HepG2 (cell line): ENCODE measurements at regions not wholly inside any gene's neighbourhood (a gene's known extent, or its start where the extent isn't known, plus 50 kb on each side); places are given as distances from the start of the nearest gene placed in this dataset.

ENCODE experiments used
- ASH2L ChIP-seq: fragments of 300-600, 200-600 bp; sonication (generic); IDR thresholded peaks from 2 replicates; pipeline ENCODE4 v1.7.0; 2017; ENCODE audit warnings: low read depth, mild to moderate bottlenecking, moderate library complexity, mixed read lengths, low read length; ENCODE audit not compliant: insufficient read length
- ATF7 ChIP-seq, 2 experiments: fragments of 450-650 bp in 1 of 2; sonication (generic) in 1 of 2; formaldehyde crosslinking in 1 of 2; IDR thresholded peaks; 2 replicates each; pipeline versions ENCODE4 v1.4.0 to v1.6.1; 2016 to 2020; ENCODE audit warnings: antibody characterized with exemption in 1 of 2, mild to moderate bottlenecking in 1 of 2, missing genetic modification reagents in 1 of 2
- GATAD1 ChIP-seq: IDR thresholded peaks from 2 replicates; pipeline ENCODE4 v1.6.1; 2016; ENCODE audit warnings: missing genetic modification reagents, missing compliant biosample characterization
- GLI4 ChIP-seq: sonication (generic); formaldehyde crosslinking; IDR thresholded peaks from 2 replicates; pipeline ENCODE4 v1.5.1; 2020; ENCODE audit warnings: missing genetic modification reagents, mild to moderate bottlenecking, moderate library complexity, borderline replicate concordance
- HHEX ChIP-seq: IDR thresholded peaks from 2 replicates; pipeline ENCODE4 v1.6.1; 2016; ENCODE audit warnings: control low read depth
- HNRNPH1 ChIP-seq: fragments of 200-400 bp; formaldehyde crosslinking; optimal IDR thresholded peaks from 2 replicates; pipeline ENCODE3; 2017; ENCODE audit warnings: mild to moderate bottlenecking, low read depth, low read length
- HOXA7 ChIP-seq: sonication (generic); formaldehyde crosslinking; IDR thresholded peaks from 2 replicates; pipeline ENCODE4 v1.8.1; 2022; ENCODE audit warnings: mild to moderate bottlenecking, missing genetic modification reagents, moderate library complexity
- MIER2 ChIP-seq: IDR thresholded peaks from 2 replicates; pipeline ENCODE4 v1.6.1; 2016; ENCODE audit warnings: missing biosample characterization, missing genetic modification reagents
- NFKB2 ChIP-seq: sonication (generic); formaldehyde crosslinking; IDR thresholded peaks from 2 replicates; pipeline ENCODE4 v1.4.0; 2020; ENCODE audit warnings: missing genetic modification reagents, borderline replicate concordance
- NR2F1 ChIP-seq, 2 experiments: fragments of 450-650 bp in 1 of 2; formaldehyde crosslinking in 1 of 2; IDR thresholded peaks; 2 replicates each; pipeline versions ENCODE4 v1.5.0 to v1.6.1; 2016 to 2020; ENCODE audit warnings: mild to moderate bottlenecking in 1 of 2, missing compliant biosample characterization in 1 of 2, missing genetic modification reagents in 1 of 2, moderate library complexity in 1 of 2
- SMAD9 ChIP-seq: sonication (generic); formaldehyde crosslinking; IDR thresholded peaks from 2 replicates; pipeline ENCODE4 v1.5.1; 2020; ENCODE audit warnings: mild to moderate bottlenecking, missing genetic modification reagents
- SP4 ChIP-seq: sonication (generic); formaldehyde crosslinking; IDR thresholded peaks from 2 replicates; pipeline ENCODE4 v1.8.1; 2023; ENCODE audit warnings: mild to moderate bottlenecking, missing genetic modification reagents
- WIZ ChIP-seq: sonication (generic); formaldehyde crosslinking; IDR thresholded peaks from 2 replicates; pipeline ENCODE4 v1.5.1; 2020; ENCODE audit warnings: mild to moderate bottlenecking, missing genetic modification reagents
- ZBTB38 ChIP-seq: sonication (generic); formaldehyde crosslinking; IDR thresholded peaks from 2 replicates; pipeline ENCODE4 v1.5.1; 2020; ENCODE audit warnings: mild to moderate bottlenecking, missing genetic modification reagents
- ZFP1 ChIP-seq: IDR thresholded peaks from 2 replicates; pipeline ENCODE4 v1.6.1; 2016
- ZNF629 ChIP-seq: sonication (generic); formaldehyde crosslinking; conservative IDR thresholded peaks from 2 replicates; pipeline ENCODE4 v1.5.0; 2020; ENCODE audit warnings: missing genetic modification reagents
- ZNF746 ChIP-seq: sonication (generic); formaldehyde crosslinking; IDR thresholded peaks from 2 replicates; pipeline ENCODE4 v1.8.0; 2022; ENCODE audit warnings: mild to moderate bottlenecking, missing genetic modification reagents
- ZNF749 ChIP-seq: sonication (generic); formaldehyde crosslinking; IDR thresholded peaks from 2 replicates; pipeline ENCODE4 v1.8.0; 2022; ENCODE audit warnings: mild to moderate bottlenecking, missing genetic modification reagents, moderate library complexity, borderline replicate concordance
- TF ChIP-seq, protein P1 (sequence below): sonication (generic); formaldehyde crosslinking; IDR thresholded peaks from 2 replicates; pipeline ENCODE4 v1.4.0; 2020; ENCODE audit warnings: mild to moderate bottlenecking, low read depth, missing genetic modification reagents
- TF ChIP-seq, protein P2 (sequence below): sonication (generic); formaldehyde crosslinking; IDR thresholded peaks from 2 replicates; pipeline ENCODE4 v1.4.0; 2020; ENCODE audit warnings: missing genetic modification reagents
- TF ChIP-seq, protein P3 (sequence below): fragments of 450-650 bp; IDR thresholded peaks from 2 replicates; pipeline ENCODE4 v1.6.1; 2016
- TF ChIP-seq, protein P4 (sequence below): sonication (generic); formaldehyde crosslinking; IDR thresholded peaks from 2 replicates; pipeline ENCODE4 v1.8.1; 2023; ENCODE audit warnings: mild to moderate bottlenecking, moderate library complexity, missing genetic modification reagents
- TF ChIP-seq, protein P5 (sequence below): sonication (generic); formaldehyde crosslinking; IDR thresholded peaks from 2 replicates; pipeline ENCODE4 v1.4.0; 2020; ENCODE audit warnings: low read depth, mild to moderate bottlenecking, missing genetic modification reagents

DNA sequence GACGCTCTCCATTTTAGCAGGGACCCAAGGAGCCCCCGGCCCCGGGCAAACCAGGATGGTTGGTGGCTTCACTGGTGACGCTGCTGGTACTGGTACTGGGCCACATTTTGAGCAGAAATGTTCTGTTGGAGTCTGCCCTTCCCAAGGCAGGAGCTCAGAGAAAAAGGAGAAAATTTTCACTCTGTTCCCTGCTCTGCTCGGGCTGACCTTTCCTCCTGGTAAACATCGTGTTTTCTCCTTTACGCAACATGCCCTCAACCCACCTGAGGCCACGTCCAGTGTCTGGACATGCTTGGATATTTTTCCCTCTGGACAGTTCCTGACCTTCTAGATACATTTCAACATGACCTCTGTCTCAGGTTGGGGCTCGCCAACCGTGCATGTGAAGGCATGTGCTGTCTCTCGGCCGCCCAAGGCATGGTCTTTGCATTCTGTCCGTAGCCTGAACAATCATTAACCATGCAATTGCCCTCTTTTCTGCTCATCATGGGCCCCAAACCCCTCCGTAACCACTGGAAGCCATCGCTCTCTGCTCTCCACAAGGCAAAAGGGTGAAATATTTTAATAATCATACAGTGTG, 115.2 kb upstream of the PEG3 start (continued):
- TF ChIP-seq, protein P1, sequence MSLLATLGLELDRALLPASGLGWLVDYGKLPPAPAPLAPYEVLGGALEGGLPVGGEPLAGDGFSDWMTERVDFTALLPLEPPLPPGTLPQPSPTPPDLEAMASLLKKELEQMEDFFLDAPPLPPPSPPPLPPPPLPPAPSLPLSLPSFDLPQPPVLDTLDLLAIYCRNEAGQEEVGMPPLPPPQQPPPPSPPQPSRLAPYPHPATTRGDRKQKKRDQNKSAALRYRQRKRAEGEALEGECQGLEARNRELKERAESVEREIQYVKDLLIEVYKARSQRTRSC (CRISPR knock-in tag) = peak; percentile 85; the same call in 1 of the 2 replicates
- 0 out of 2 replicates have a peak, but pooled peaks have one; percentile 79 for TF ChIP-seq HOXA7 (CRISPR knock-in tag)
- no peak for TF ChIP-seq ATF7 (IDR thresholded peaks at IDR 0.05)
- TF ChIP-seq ATF7 (CRISPR knock-in tag; IDR thresholded peaks at IDR 0.05) = peak; percentile 75; the same call in 1 of the 2 replicates
- peak; percentile 68; the same call in 1 of the 2 replicates for TF ChIP-seq SP4 (CRISPR knock-in tag)
- TF ChIP-seq SMAD9 (CRISPR knock-in tag) = no peak
- TF ChIP-seq, protein P2, sequence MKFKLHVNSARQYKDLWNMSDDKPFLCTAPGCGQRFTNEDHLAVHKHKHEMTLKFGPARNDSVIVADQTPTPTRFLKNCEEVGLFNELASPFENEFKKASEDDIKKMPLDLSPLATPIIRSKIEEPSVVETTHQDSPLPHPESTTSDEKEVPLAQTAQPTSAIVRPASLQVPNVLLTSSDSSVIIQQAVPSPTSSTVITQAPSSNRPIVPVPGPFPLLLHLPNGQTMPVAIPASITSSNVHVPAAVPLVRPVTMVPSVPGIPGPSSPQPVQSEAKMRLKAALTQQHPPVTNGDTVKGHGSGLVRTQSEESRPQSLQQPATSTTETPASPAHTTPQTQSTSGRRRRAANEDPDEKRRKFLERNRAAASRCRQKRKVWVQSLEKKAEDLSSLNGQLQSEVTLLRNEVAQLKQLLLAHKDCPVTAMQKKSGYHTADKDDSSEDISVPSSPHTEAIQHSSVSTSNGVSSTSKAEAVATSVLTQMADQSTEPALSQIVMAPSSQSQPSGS (CRISPR knock-in tag) = peak; percentile 95
- TF ChIP-seq NR2F1 (CRISPR knock-in tag; IDR thresholded peaks at IDR 0.05) = peak; percentile 93 to 99
- peak; percentile 99 for TF ChIP-seq ZBTB38 (CRISPR knock-in tag)
- TF ChIP-seq, protein P3, sequence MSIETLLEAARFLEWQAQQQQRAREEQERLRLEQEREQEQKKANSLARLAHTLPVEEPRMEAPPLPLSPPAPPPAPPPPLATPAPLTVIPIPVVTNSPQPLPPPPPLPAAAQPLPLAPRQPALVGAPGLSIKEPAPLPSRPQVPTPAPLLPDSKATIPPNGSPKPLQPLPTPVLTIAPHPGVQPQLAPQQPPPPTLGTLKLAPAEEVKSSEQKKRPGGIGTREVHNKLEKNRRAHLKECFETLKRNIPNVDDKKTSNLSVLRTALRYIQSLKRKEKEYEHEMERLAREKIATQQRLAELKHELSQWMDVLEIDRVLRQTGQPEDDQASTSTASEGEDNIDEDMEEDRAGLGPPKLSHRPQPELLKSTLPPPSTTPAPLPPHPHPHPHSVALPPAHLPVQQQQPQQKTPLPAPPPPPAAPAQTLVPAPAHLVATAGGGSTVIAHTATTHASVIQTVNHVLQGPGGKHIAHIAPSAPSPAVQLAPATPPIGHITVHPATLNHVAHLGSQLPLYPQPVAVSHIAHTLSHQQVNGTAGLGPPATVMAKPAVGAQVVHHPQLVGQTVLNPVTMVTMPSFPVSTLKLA = peak; percentile 70
- no peak for TF ChIP-seq HNRNPH1
- TF ChIP-seq MIER2 = peak; percentile 91
- TF ChIP-seq WIZ (CRISPR knock-in tag) = no peak
- peak; percentile 89 for TF ChIP-seq ZNF746 (CRISPR knock-in tag)
- TF ChIP-seq, protein P4, sequence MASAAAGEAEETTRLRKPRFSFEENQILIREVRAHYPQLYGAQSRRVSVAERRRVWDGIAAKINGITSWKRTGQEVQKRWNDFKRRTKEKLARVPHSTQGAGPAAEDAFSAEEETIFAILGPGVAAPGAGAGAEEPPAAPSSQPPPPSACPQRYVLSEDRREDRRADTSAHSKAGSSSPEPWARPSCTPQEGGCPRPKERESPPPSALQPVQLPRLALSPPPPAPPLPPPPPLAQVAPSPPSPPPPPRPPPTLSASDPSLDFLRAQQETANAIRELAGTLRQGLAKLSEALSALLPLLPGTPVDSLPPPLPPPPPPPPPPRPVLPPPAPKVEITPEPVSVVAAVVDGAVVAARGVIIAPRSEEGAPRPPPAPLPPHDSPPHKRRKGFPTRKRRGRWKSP (CRISPR knock-in tag) = peak; percentile 87
- TF ChIP-seq NFKB2 (CRISPR knock-in tag) = peak; percentile 87
- peak; percentile 89 for TF ChIP-seq ASH2L
- TF ChIP-seq, protein P5, sequence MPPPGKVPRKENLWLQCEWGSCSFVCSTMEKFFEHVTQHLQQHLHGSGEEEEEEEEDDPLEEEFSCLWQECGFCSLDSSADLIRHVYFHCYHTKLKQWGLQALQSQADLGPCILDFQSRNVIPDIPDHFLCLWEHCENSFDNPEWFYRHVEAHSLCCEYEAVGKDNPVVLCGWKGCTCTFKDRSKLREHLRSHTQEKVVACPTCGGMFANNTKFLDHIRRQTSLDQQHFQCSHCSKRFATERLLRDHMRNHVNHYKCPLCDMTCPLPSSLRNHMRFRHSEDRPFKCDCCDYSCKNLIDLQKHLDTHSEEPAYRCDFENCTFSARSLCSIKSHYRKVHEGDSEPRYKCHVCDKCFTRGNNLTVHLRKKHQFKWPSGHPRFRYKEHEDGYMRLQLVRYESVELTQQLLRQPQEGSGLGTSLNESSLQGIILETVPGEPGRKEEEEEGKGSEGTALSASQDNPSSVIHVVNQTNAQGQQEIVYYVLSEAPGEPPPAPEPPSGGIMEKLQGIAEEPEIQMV (CRISPR knock-in tag) = peak; percentile 96
- TF ChIP-seq ZNF749 = peak; percentile 99
- TF ChIP-seq ZFP1 (CRISPR knock-in tag) = peak; percentile 95
- peak; percentile 79 for TF ChIP-seq GATAD1 (CRISPR knock-in tag)
- peak; percentile 76 for TF ChIP-seq ZNF629
- no peak; the same call in 1 of the 2 replicates for TF ChIP-seq GLI4 (CRISPR knock-in tag)
- TF ChIP-seq HHEX (CRISPR knock-in tag) = peak; percentile 69; the same call in 1 of the 2 replicates
